ENCODE measurements at regions not wholly inside any gene's neighbourhood (a gene's known extent, or its start where the extent isn't known, plus 50 kb on each side); places are given as distances from the start of the nearest gene placed in this dataset.

DNA sequence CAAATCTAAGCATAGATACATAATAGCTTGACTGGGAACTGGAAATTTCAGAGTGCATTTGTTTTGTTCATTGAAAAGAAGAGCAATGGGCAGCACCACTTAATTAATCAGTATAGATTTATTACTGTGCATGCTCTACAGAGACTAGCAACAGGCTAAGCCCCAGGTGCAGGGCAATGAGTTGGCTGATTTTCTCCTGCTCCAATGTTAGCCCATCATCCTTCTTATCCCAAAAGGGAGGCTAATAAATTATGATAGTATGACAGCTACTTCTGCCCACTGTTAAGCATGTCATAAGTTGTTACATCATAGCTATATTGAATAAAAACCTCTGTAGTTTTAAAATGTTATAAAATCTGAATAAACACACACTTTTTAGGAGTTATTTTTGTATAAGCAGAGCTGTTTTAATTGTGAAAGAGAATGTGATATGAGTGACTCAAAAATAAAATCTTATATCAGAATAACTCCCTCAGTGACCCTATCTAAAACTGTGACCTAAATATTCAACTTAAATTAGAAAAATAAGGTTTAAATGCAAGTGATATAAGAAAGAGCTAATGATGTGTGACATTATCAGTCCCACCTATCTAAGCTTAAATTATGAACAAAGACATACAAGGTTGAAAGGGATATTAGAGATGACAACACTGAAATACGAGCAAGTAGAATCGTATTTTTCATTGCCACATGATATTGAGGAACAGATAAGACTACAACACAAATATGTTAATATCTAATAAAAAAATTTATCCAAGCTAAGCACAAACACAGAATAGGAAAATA lies 967.3 kb upstream of the ADGRB3 start:
- no peak overlapping the region for H2BK20ac ChIP-seq (ENCODE audit: low read length)
- DNase-seq (ENCODE audit: low read depth in 1 of 2, low spot score in 2 of 2) (no peak), FAIRE-seq (no peak)
- H2BK120ac ChIP-seq (replicated peaks; ENCODE audit: low read depth, low read length): no peak overlapping the region
- no peak overlapping the region for H2BK15ac ChIP-seq (ENCODE audit: low read length)
- H3K4me2 ChIP-seq (ENCODE audit: insufficient read depth in 1 of 2, low read depth in 2 of 2, low read length in 2 of 2): no peak overlapping the region
- H4K8ac ChIP-seq (ENCODE audit: extremely low read depth, insufficient read depth, low read length): no peak overlapping the region
- ChIA-PET POLR2A (ENCODE audit: partially characterized antibody) (no interaction called here), CTCF (ENCODE audit: partially characterized antibody) (interaction anchor here (0.6 kb wide), 1 partner anchor 739 kb away, joined by 3 read pairs; no protein-coding TSS in a partner anchor)
- no peak overlapping the region for H2BK5ac ChIP-seq (ENCODE audit: low read depth, low read length)
- WGBS, 2 experiments (ENCODE audit: extremely low coverage in 1 of 2, insufficient coverage in 1 of 2, insufficient read length in 1 of 2, insufficient replicate concordance in 2 of 2, low coverage in 1 of 2, low lambda C conversion rate in 2 of 2, missing lambda C conversion rate in 1 of 2): 89% methylated on average over 2 of the region's 2 CpGs; no CpG with 5 or more reads in 1 of the 2 experiments
- no peaks in the 10 kb centered on the region for H3K79me2 ChIP-seq (ENCODE audit: control insufficient read depth in 1 of 2, insufficient read depth in 2 of 2, low read length in 2 of 2)
- no peak overlapping the region for H3K18ac ChIP-seq (ENCODE audit: extremely low read depth, low read length)
- no peaks in the 10 kb centered on the region for H3K27me3 ChIP-seq (replicated peaks in 1 of 4; ENCODE audit: control insufficient read depth in 3 of 4, extremely low read depth in 1 of 4, insufficient read depth in 3 of 4, low read length in 3 of 4)
- H4K20me1 ChIP-seq (replicated peaks in 1 of 2; ENCODE audit: control insufficient read depth in 1 of 2, insufficient read depth in 2 of 2, low read length in 2 of 2): no peaks in the 10 kb centered on the region
- H3K4me1 ChIP-seq (replicated peaks in 1 of 4; ENCODE audit: control insufficient read depth in 3 of 4, insufficient read depth in 4 of 4, low read length in 3 of 4): no peaks in the 10 kb centered on the region
- TF ChIP-seq EGR1 (IDR thresholded peaks at IDR 0.05; ENCODE audit: borderline replicate concordance, low read depth, low read length): no peak
- no peak for TF ChIP-seq KDM1A (IDR thresholded peaks at IDR 0.05; ENCODE audit: borderline replicate concordance, low read length)
- no peak for TF ChIP-seq NRF1 (IDR thresholded peaks at IDR 0.05; ENCODE audit: low read depth, low read length)
- no peak for TF ChIP-seq TCF12 (IDR thresholded peaks at IDR 0.05; ENCODE audit: low read depth, low read length)
- no peak for TF ChIP-seq USF2 (IDR thresholded peaks at IDR 0.05; ENCODE audit: low read length)
- no peak for TF ChIP-seq SP2 (IDR thresholded peaks at IDR 0.05; ENCODE audit: low read length)
- no peak for TF ChIP-seq HDAC6 (IDR thresholded peaks at IDR 0.05; ENCODE audit: low read depth, low read length)
- no peak for TF ChIP-seq SIX5 (IDR thresholded peaks at IDR 0.05; ENCODE audit: low read depth, low read length)
- TF ChIP-seq GTF2F1 (IDR thresholded peaks at IDR 0.05; ENCODE audit: borderline replicate concordance, low read depth, low read length): no peak
- no peak for TF ChIP-seq CBX5 (IDR thresholded peaks at IDR 0.05; ENCODE audit: low read depth, low read length)
- TF ChIP-seq SP4 (IDR thresholded peaks at IDR 0.05; ENCODE audit: low read length): no peak
- H3K4me3 ChIP-seq (ENCODE audit: extremely low read depth in 1 of 4, insufficient read depth in 2 of 4, low read depth in 3 of 4, low read length in 4 of 4): no peak overlapping the region
- no peak overlapping the region for H2BK12ac ChIP-seq (ENCODE audit: low read depth, low read length)
- H3K23ac ChIP-seq (ENCODE audit: insufficient read length): no peak overlapping the region
- H3K27ac ChIP-seq (ENCODE audit: low read depth, low read length): no peak overlapping the region
- H2AFZ ChIP-seq (ENCODE audit: low read length): no peak overlapping the region
- no peak overlapping the region for H3K4ac ChIP-seq (replicated peaks; ENCODE audit: insufficient read length, low read depth, low read length)
- H2AK5ac ChIP-seq (ENCODE audit: low read depth, low read length): no peak overlapping the region
- H3K79me1 ChIP-seq (ENCODE audit: low read depth, low read length): no peaks in the 10 kb centered on the region
- no peak overlapping the region for H3K14ac ChIP-seq (ENCODE audit: insufficient read length)
- H3K9ac ChIP-seq (replicated peaks in 1 of 4; ENCODE audit: extremely low read depth in 1 of 4, low read depth in 3 of 4, low read length in 3 of 4): no peak overlapping the region
- no peaks in the 10 kb centered on the region for H3K36me3 ChIP-seq (ENCODE audit: control insufficient read depth in 2 of 4, insufficient read depth in 4 of 4, low read length in 3 of 4)
- H4K5ac ChIP-seq (ENCODE audit: insufficient read length, low read depth, low read length): no peak overlapping the region
- no peak overlapping the region for H4K91ac ChIP-seq (replicated peaks; ENCODE audit: insufficient read length, low read length)
- H3K9me3 ChIP-seq (ENCODE audit: insufficient read depth in 2 of 2, low read depth in 1 of 2, low read length in 1 of 2): peaks cover 0 to 6% of the 10 kb centered on the region in 2 experiments; a peak in 1 of 4 replicates
- no peaks in the 10 kb centered on the region for H3K23me2 ChIP-seq (ENCODE audit: low read depth, low read length)
- H3K56ac ChIP-seq (replicated peaks; ENCODE audit: insufficient read length, low read depth, low read length): no peak overlapping the region

Data from H1 (cell line).